Chondrocyte (in vitro differentiated cells): ENCODE measurements at regions not wholly inside any gene's neighbourhood (a gene's known extent, or its start where the extent isn't known, plus 50 kb on each side); places are given as distances from the start of the nearest gene placed in this dataset.

ENCODE experiments used
- DNase-seq: peaks from one replicate; pipeline ENCODE4 v3.0.0; 2021; ENCODE audit warnings: mixed read lengths, low spot score
- H3K27ac Mint-ChIP-seq: one replicate; pipeline ENCODE4 v1.8.0; 2021; ENCODE audit warnings: mild to moderate bottlenecking, moderate library complexity, mixed read lengths; ENCODE audit not compliant: unreplicated experiment
- H3K27me3 Mint-ChIP-seq: 2 replicates; pipeline ENCODE4 v1.8.0; 2021; ENCODE audit warnings: low read depth, mixed read lengths
- H3K36me3 Mint-ChIP-seq: 2 replicates; pipeline ENCODE4 v1.8.0; 2021; ENCODE audit warnings: low read depth, mixed read lengths
- H3K4me1 Mint-ChIP-seq: 2 replicates; pipeline ENCODE4 v1.8.0; 2021; ENCODE audit warnings: low read depth, mild to moderate bottlenecking, mixed read lengths
- H3K4me3 Mint-ChIP-seq: one replicate; pipeline ENCODE4 v1.8.0; 2021; ENCODE audit warnings: mild to moderate bottlenecking, moderate library complexity, mixed read lengths; ENCODE audit not compliant: unreplicated experiment
- H3K9me3 Mint-ChIP-seq: 2 replicates; pipeline ENCODE4 v1.8.0; 2021; ENCODE audit warnings: low read depth, mixed read lengths
- CTCF ChIP-seq: fragments of 200-600 bp; sonication (generic); IDR thresholded peaks from 2 replicates; pipeline ENCODE4 v1.5.0; 2021; ENCODE audit warnings: antibody characterized with exemption, mild to moderate bottlenecking, moderate library complexity

GRCh38 chr2:74071426-74071825 lies 76.3 kb downstream of the BOLA3 start:
- H3K27me3 Mint-ChIP-seq, result no peaks in the 10 kb centered on the region

GRCh38 chr2:74072565-74072964 lies 75.1 kb downstream of the BOLA3 start:
- no peak for DNase-seq
- H3K4me3 Mint-ChIP-seq, result no peak overlapping the region
- no peaks in the 10 kb centered on the region for H3K9me3 Mint-ChIP-seq
- H3K27ac Mint-ChIP-seq, result no peak overlapping the region
- no peaks in the 10 kb centered on the region for H3K27me3 Mint-ChIP-seq
- no peak for TF ChIP-seq CTCF
- no peaks in the 10 kb centered on the region for H3K36me3 Mint-ChIP-seq
- peaks cover 20% of the 10 kb centered on the region for H3K4me1 Mint-ChIP-seq

More at GRCh38 chr2:74071426-74071825, 76.3 kb downstream of the BOLA3 start:
- H3K36me3 Mint-ChIP-seq, result no peaks in the 10 kb centered on the region
- peaks cover 17% of the 10 kb centered on the region for H3K4me1 Mint-ChIP-seq
- H3K27ac Mint-ChIP-seq, result no peak overlapping the region
- no peaks in the 10 kb centered on the region for H3K9me3 Mint-ChIP-seq
- no peak for TF ChIP-seq CTCF
- no peak for DNase-seq
- H3K4me3 Mint-ChIP-seq, result no peak overlapping the region

GRCh38 chr2:74074487-74074886 lies 73.2 kb downstream of the BOLA3 start:
- Mint-ChIP-seq H3K27me3 (no peaks in the 10 kb centered on the region), H3K9me3 (no peaks in the 10 kb centered on the region), H3K27ac (no peak overlapping the region), H3K4me1 (peaks cover 24% of the 10 kb centered on the region), H3K36me3 (no peaks in the 10 kb centered on the region), H3K4me3 (no peak overlapping the region)
- no peak for TF ChIP-seq CTCF
- no peak for DNase-seq

- Mint-ChIP-seq H3K27ac (peak overlapping the region; percentile 49), H3K9me3 (no peaks in the 10 kb centered on the region), H3K4me1 (peaks cover 28% of the 10 kb centered on the region), H3K27me3 (no peaks in the 10 kb centered on the region), H3K4me3 (no peak overlapping the region), H3K36me3 (peaks cover 2% of the 10 kb centered on the region)
- no peak for TF ChIP-seq CTCF
- no peak for DNase-seq
These were observed 71.6 kb downstream of the BOLA3 start for GRCh38 chr2:74076074-74076470.

GRCh38 chr2:74077636-74078035 lies 70.1 kb downstream of the BOLA3 start:
- Mint-ChIP-seq H3K9me3 (no peaks in the 10 kb centered on the region), H3K36me3 (peaks cover 5% of the 10 kb centered on the region), H3K4me3 (no peak overlapping the region), H3K4me1 (peaks cover 32% of the 10 kb centered on the region), H3K27me3 (no peaks in the 10 kb centered on the region), H3K27ac (no peak overlapping the region)
- no peak for DNase-seq
- no peak for TF ChIP-seq CTCF
